ENCODE measurements at regions not wholly inside any gene's neighbourhood (a gene's known extent, or its start where the extent isn't known, plus 50 kb on each side); places are given as distances from the start of the nearest gene placed in this dataset.

DNA sequence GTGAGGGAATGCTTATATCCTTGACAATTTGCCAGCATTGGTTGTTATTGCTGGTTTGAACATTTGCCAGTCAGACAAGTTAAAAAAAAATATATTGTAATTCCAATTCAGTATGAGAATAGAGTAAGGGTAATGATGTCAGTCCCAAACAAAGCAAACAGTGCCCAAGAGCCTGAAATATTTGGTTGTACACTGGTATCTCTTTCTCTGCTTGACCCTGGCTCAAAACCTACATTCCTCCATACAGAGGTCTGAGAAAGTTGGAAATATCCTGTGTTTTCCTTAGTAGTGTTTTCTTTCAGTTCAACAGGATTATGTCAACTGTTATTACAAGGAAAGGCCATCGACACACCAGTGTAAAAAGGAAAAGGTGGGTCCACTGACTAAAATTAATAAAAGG, 145.6 kb downstream of the MRPL39 start:
- TF ChIP-seq, protein P1, sequence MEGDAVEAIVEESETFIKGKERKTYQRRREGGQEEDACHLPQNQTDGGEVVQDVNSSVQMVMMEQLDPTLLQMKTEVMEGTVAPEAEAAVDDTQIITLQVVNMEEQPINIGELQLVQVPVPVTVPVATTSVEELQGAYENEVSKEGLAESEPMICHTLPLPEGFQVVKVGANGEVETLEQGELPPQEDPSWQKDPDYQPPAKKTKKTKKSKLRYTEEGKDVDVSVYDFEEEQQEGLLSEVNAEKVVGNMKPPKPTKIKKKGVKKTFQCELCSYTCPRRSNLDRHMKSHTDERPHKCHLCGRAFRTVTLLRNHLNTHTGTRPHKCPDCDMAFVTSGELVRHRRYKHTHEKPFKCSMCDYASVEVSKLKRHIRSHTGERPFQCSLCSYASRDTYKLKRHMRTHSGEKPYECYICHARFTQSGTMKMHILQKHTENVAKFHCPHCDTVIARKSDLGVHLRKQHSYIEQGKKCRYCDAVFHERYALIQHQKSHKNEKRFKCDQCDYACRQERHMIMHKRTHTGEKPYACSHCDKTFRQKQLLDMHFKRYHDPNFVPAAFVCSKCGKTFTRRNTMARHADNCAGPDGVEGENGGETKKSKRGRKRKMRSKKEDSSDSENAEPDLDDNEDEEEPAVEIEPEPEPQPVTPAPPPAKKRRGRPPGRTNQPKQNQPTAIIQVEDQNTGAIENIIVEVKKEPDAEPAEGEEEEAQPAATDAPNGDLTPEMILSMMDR (IDR thresholded peaks at IDR 0.05): no peak
- no peak for TF ChIP-seq POLR2A (IDR thresholded peaks at IDR 0.05)
